ENCODE measurements at regions not wholly inside any gene's neighbourhood (a gene's known extent, or its start where the extent isn't known, plus 50 kb on each side); places are given as distances from the start of the nearest gene placed in this dataset.

GRCh38 chr9:23343226-23343625 is 482.8 kb downstream of the ELAVL2 start:
- no peak overlapping the region for H2BK15ac ChIP-seq (ENCODE audit: low read depth, low read length)
- H3K9ac ChIP-seq (ENCODE audit: low read depth, low read length), result no peak overlapping the region
- H3K27ac ChIP-seq (ENCODE audit: insufficient read depth, low read length), result no peak overlapping the region
- no peak overlapping the region for H2BK20ac ChIP-seq (ENCODE audit: low read depth, low read length)
- H2BK5ac ChIP-seq (ENCODE audit: low read depth, low read length, poor library complexity, severe bottlenecking), result no peak overlapping the region
- ChIA-PET POLR2A (ENCODE audit: unreplicated experiment) (no interaction called here), CTCF (no interaction called here)
- no peak for ATAC-seq (ENCODE audit: low read depth)
- no peak overlapping the region for H3K14ac ChIP-seq (replicated peaks; ENCODE audit: low read depth, low read length)
- H3K9me3 ChIP-seq (ENCODE audit: control insufficient read depth, insufficient read depth, low read length), result no peaks in the 10 kb centered on the region
- H3K4me1 ChIP-seq (ENCODE audit: control insufficient read depth, insufficient read depth, low read length), result no peaks in the 10 kb centered on the region
- H2AK9ac ChIP-seq (replicated peaks; ENCODE audit: low read depth, low read length, poor library complexity), result no peak overlapping the region
- no TSS peak for BruUV-seq (replicated peaks)
- H4K8ac ChIP-seq (ENCODE audit: low read depth in 2 of 2, low read length in 2 of 2), result no peak overlapping the region
- no peak overlapping the region for H3K4ac ChIP-seq (ENCODE audit: low read depth, low read length)
- dilution Hi-C loops (cut with HindIII; ENCODE audit: low sequenced_read_pairs, unreplicated experiment), result no loop called here
- in situ Hi-C loops (cut with MboI; ENCODE audit: low sequenced_read_pairs), result no loop called here
- DNase-seq, result no peak
- no peaks in the 10 kb centered on the region for H3K36me3 ChIP-seq (ENCODE audit: control insufficient read depth, insufficient read depth, low read length)
- no peaks in the 10 kb centered on the region for H3K9me1 ChIP-seq (ENCODE audit: insufficient read depth, low read length)
- no peaks in the 10 kb centered on the region for H3K27me3 ChIP-seq (ENCODE audit: control insufficient read depth, insufficient read depth, low read length)
- TF ChIP-seq ELK1 (IDR thresholded peaks at IDR 0.05; ENCODE audit: borderline replicate concordance, low read depth, low read length), result no peak
- no peak for TF ChIP-seq USF2 (IDR thresholded peaks at IDR 0.05; ENCODE audit: low read depth, low read length)
- no peaks in the 10 kb centered on the region for H4K20me1 ChIP-seq (ENCODE audit: insufficient read depth, low read length)
- H3K4me2 ChIP-seq (ENCODE audit: low read depth, low read length), result no peak overlapping the region
- H2AFZ ChIP-seq (replicated peaks; ENCODE audit: low read length, poor library complexity), result no peak overlapping the region
- H3K79me1 ChIP-seq (ENCODE audit: low read depth in 1 of 2, low read length in 2 of 2), result no peaks in the 10 kb centered on the region
- H3K56ac ChIP-seq (ENCODE audit: extremely low read depth, insufficient read depth, low read length), result no peak overlapping the region
- no peak overlapping the region for H3K4me3 ChIP-seq (ENCODE audit: insufficient read depth, low read depth, low read length)
- no peak overlapping the region for H3K23ac ChIP-seq (ENCODE audit: low read depth, low read length)
- WGBS, 2 experiments (ENCODE audit: extremely low coverage in 2 of 2, insufficient read length in 1 of 2), result no CpG with 5 or more reads among the region's 1 CpG
- H3K18ac ChIP-seq (ENCODE audit: low read depth, low read length), result no peak overlapping the region
- H2AK5ac ChIP-seq (ENCODE audit: low read depth, low read length), result no peak overlapping the region
- no peak overlapping the region for H4K91ac ChIP-seq (ENCODE audit: insufficient read depth, low read depth, low read length)
- H2BK120ac ChIP-seq (ENCODE audit: low read depth, low read length), result no peak overlapping the region
- no peak overlapping the region for H4K5ac ChIP-seq (ENCODE audit: low read depth, low read length)
- intact Hi-C loops (cut with micrococcal nuclease), result no loop called here

All from IMR-90 (cell line).